K562 (cell line): ENCODE measurements at regions not wholly inside any gene's neighbourhood (a gene's known extent, or its start where the extent isn't known, plus 50 kb on each side); places are given as distances from the start of the nearest gene placed in this dataset.

ENCODE experiments used
- ATAC-seq: fragments of 200-7000 bp; cut with Tn5 transposase; 3 replicates; pipeline ENCODE4 v1.9.1; 2020; ENCODE audit warnings: moderate library complexity
- BruUV-seq: library from RNA; stranded (reverse); fragments of 400-500 nt; replicated peaks from 2 replicates; lab custom pipeline; 2021; lab: Mats Ljungman, UMichigan
- CTCF ChIA-PET: fragments of 300-600 bp; formaldehyde crosslinking; extraction: SDS; loops from one replicate; lab custom pipeline; 2021; ENCODE audit warnings: low intra/inter-chr PET ratio; lab: Yijun Ruan, JAX
- POLR2A ChIA-PET: fragments of 300-600, 350-650 bp; sonication (Branson Sonifier 250); formaldehyde crosslinking; extraction: SDS; loops from one replicate; lab custom pipeline; 2021; ENCODE audit warnings: antibody characterized with exemption, inconsistent platforms; lab: Yijun Ruan, JAX
- DNase-seq, 4 experiments: peaks; one replicate each; pipeline versions ENCODE4 v3.0.0 to v3.0.0-alpha.2; 2011 to 2018; ENCODE audit warnings: low spot score in 3 of 4, mixed read lengths in 3 of 4; ENCODE audit errors: extremely low read depth in 1 of 4
- FAIRE-seq: peaks from 2 replicates; lab custom pipeline; 2011; peaks lifted over from hg19 to GRCh38; lab: Jason Lieb, UNC
- H2AFZ ChIP-seq: 2 replicates; pipeline ENCODE4 v1.6.0; 2011; ENCODE audit warnings: low read depth, low read length, control low read depth, inconsistent platforms
- H3K27ac ChIP-seq: fragments of 200-600 bp; 3 replicates; pipeline ENCODE4 v1.8.0; 2011; ENCODE audit warnings: low read depth, mild to moderate bottlenecking, control low read depth, inconsistent platforms, low read length, moderate library complexity, mixed read lengths; ENCODE audit errors: extremely low read depth
- H3K27me3 ChIP-seq, 2 experiments: fragments of 300-600 bp in 1 of 2; 2 replicates in 1 of 2; 3 replicates in 1 of 2; pipeline versions ENCODE4 v1.6.0 to v1.8.0; 2011; ENCODE audit warnings: inconsistent platforms in 2 of 2, low read length in 2 of 2, mild to moderate bottlenecking in 1 of 2, mixed read lengths in 1 of 2, moderate library complexity in 1 of 2; ENCODE audit not compliant: control insufficient read depth in 2 of 2, insufficient read depth in 2 of 2
- H3K36me3 ChIP-seq: fragments of 300-600 bp; 3 replicates; pipeline ENCODE4 v1.8.0; 2011; ENCODE audit warnings: mild to moderate bottlenecking, low read length, inconsistent platforms; ENCODE audit not compliant: control insufficient read depth, insufficient read depth
- H3K4me1 ChIP-seq, 2 experiments: fragments of 200-600 bp in 1 of 2; replicated peaks in 1 of 2; 2 replicates in 1 of 2; 3 replicates in 1 of 2; pipeline versions ENCODE4 v1.5.1 to v1.8.0; 2011; ENCODE audit warnings: inconsistent platforms in 2 of 2, low read length in 2 of 2, mild to moderate bottlenecking in 1 of 2, mixed read lengths in 1 of 2, moderate library complexity in 1 of 2; ENCODE audit not compliant: control insufficient read depth in 2 of 2, insufficient read depth in 2 of 2
- H3K4me2 ChIP-seq: 2 replicates; pipeline ENCODE4 v1.6.1; 2011; ENCODE audit warnings: low read length, control low read depth, inconsistent platforms, mixed read lengths; ENCODE audit not compliant: insufficient read depth
- H3K4me3 ChIP-seq: fragments of 200-600 bp; sonication (generic), shearing (Covaris generic); 2 replicates; pipeline ENCODE4 v1.5.1; 2016; ENCODE audit warnings: control low read depth, inconsistent platforms
- H3K79me2 ChIP-seq: fragments of 200-600 bp; 3 replicates; pipeline ENCODE4 v1.8.0; 2011; ENCODE audit warnings: low read length, inconsistent platforms; ENCODE audit not compliant: control insufficient read depth, insufficient read depth
- H3K9ac ChIP-seq, 2 experiments: 2 replicates each; pipeline versions ENCODE4 v1.6.0 to v1.6.1; 2011; ENCODE audit warnings: low read depth in 2 of 2, low read length in 2 of 2, control low read depth in 1 of 2, inconsistent platforms in 1 of 2, mild to moderate bottlenecking in 1 of 2, mixed read lengths in 1 of 2; ENCODE audit not compliant: insufficient read depth in 1 of 2
- H3K9me1 ChIP-seq: one replicate; pipeline ENCODE4 v1.6.0; 2011; ENCODE audit warnings: inconsistent platforms, mild to moderate bottlenecking, low read length, moderate library complexity; ENCODE audit not compliant: control insufficient read depth, insufficient read depth
- H3K9me3 ChIP-seq: replicated peaks from 2 replicates; pipeline ENCODE4 v1.5.1; 2011; ENCODE audit warnings: low read depth, low read length, inconsistent platforms; ENCODE audit not compliant: control insufficient read depth, insufficient read depth
- H4K20me1 ChIP-seq: replicated peaks from 2 replicates; pipeline ENCODE4 v1.6.1; 2011; ENCODE audit warnings: low read length, inconsistent platforms, mixed read lengths; ENCODE audit not compliant: control insufficient read depth, insufficient read depth
- CHCHD3 ChIP-seq: fragments of 250-450 bp; sonication (Bioruptor Pico); IDR thresholded peaks from 2 replicates; pipeline ENCODE4 v2.1.2; 2022; ENCODE audit warnings: mild to moderate bottlenecking
- CHD2 ChIP-seq: IDR thresholded peaks from 2 replicates; pipeline ENCODE4 v1.6.1; 2011; ENCODE audit warnings: low read depth, low read length
- GABPA ChIP-seq: fragments of 200-800 bp; sonication (Bioruptor generic); conservative IDR thresholded peaks from 2 replicates; pipeline ENCODE4 v1.6.1; 2016; ENCODE audit warnings: low read depth, missing genetic modification characterization, missing compliant biosample characterization
- GATAD2A ChIP-seq: fragments of 450-650 bp; IDR thresholded peaks from 2 replicates; pipeline ENCODE4 v1.6.1; 2017
- HDAC3 ChIP-seq: fragments of 450-650 bp; IDR thresholded peaks from 2 replicates; pipeline ENCODE4 v1.6.1; 2018; ENCODE audit warnings: borderline replicate concordance, mild to moderate bottlenecking, moderate library complexity; ENCODE audit not compliant: partially characterized antibody
- HIVEP1 ChIP-seq: fragments of 250-450 bp; sonication (Bioruptor Pico); IDR thresholded peaks from 2 replicates; pipeline ENCODE4 v1.4.0; 2020; ENCODE audit warnings: mild to moderate bottlenecking
- MAZ ChIP-seq, 2 experiments: fragments of 450-650 bp in 1 of 2; sonication (generic) in 1 of 2; formaldehyde crosslinking; IDR thresholded peaks in 1 of 2; conservative IDR thresholded peaks in 1 of 2; 2 replicates each; pipeline versions ENCODE4 v1.4.0 to v1.5.0; 2020; ENCODE audit warnings: mild to moderate bottlenecking in 1 of 2, missing genetic modification reagents in 1 of 2
- NONO ChIP-seq, 2 experiments: fragments of 200-400 bp in 1 of 2; fragments of 450-650 bp in 1 of 2; formaldehyde crosslinking in 1 of 2; IDR thresholded peaks; 2 replicates each; pipeline ENCODE4 v1.6.1; 2017; ENCODE audit warnings: low read depth in 2 of 2, mild to moderate bottlenecking in 2 of 2, moderate library complexity in 2 of 2, low read length in 1 of 2
- RBM39 ChIP-seq: fragments of 200-400 bp; formaldehyde crosslinking; optimal IDR thresholded peaks from 2 replicates; pipeline ENCODE3; 2018; ENCODE audit warnings: low read depth, low read length
- TEAD4 ChIP-seq, 2 experiments: sonication (generic) in 1 of 2; formaldehyde crosslinking in 1 of 2; IDR thresholded peaks; 2 replicates each; pipeline versions ENCODE4 v1.6.1 to v1.8.0; 2012 to 2022; ENCODE audit warnings: borderline replicate concordance in 1 of 2, inconsistent platforms in 1 of 2, low read length in 1 of 2, mild to moderate bottlenecking in 1 of 2, missing genetic modification reagents in 1 of 2
- TRIM28 ChIP-seq: fragments of 450-650 bp; IDR thresholded peaks from 2 replicates; pipeline ENCODE4 v1.6.1; 2017
- ZBED1 ChIP-seq: IDR thresholded peaks from 2 replicates; pipeline ENCODE4 v1.6.1; 2014
- ZC3H8 ChIP-seq: fragments of 450-650 bp; IDR thresholded peaks from 2 replicates; pipeline ENCODE4 v1.6.1; 2017
- ZNF75A ChIP-seq: fragments of 450-650 bp; formaldehyde crosslinking; IDR thresholded peaks from 2 replicates; pipeline ENCODE4 v1.4.0; 2020; ENCODE audit warnings: mild to moderate bottlenecking
- WGBS: fragments of 100-300 bp; shearing (Covaris generic); methylation state at CpG from one replicate; pipeline ENCODE4 v1.1.6; 2016; ENCODE audit warnings: low coverage, mixed read lengths; ENCODE audit not compliant: insufficient coverage; ENCODE audit errors: missing lambda C conversion rate; 5-methylcytosine and 5-hydroxymethylcytosine counted together
- in situ Hi-C: fragments of 300-500 bp; cut with MboI; formaldehyde crosslinking; loops from 4 replicates; pipeline ENCODE4 v1.15.0; 2018; ENCODE audit warnings: inconsistent platforms, mixed read lengths
- intact Hi-C: fragments of 100-400 bp; cut with micrococcal nuclease; formaldehyde crosslinking; loops from 2 replicates; pipeline ENCODE4 v1.14.2; 2022
- TF ChIP-seq, protein P1 (sequence below): IDR thresholded peaks from 2 replicates; pipeline ENCODE4 v1.6.1; 2011; ENCODE audit warnings: borderline replicate concordance, low read depth, mild to moderate bottlenecking, moderate library complexity, low read length; ENCODE audit not compliant: insufficient read depth, poor library complexity, severe bottlenecking
- TF ChIP-seq, protein P2 (sequence below), 2 experiments: IDR thresholded peaks; 2 replicates each; pipeline ENCODE4 v1.6.1; 2012; ENCODE audit warnings: improper control_type of control experiment in 2 of 2, low read depth in 2 of 2, low read length in 2 of 2, borderline replicate concordance in 1 of 2
- TF ChIP-seq, protein P3 (sequence below), 2 experiments: fragments of 250-450 bp in 1 of 2; fragments of 450-650 bp in 1 of 2; sonication (Bioruptor Pico) in 1 of 2; IDR thresholded peaks; 2 replicates each; pipeline versions ENCODE4 v1.6.1 to v1.8.0; 2016 to 2021; ENCODE audit warnings: mild to moderate bottlenecking in 2 of 2, moderate library complexity in 2 of 2, missing compliant biosample characterization in 1 of 2, missing genetic modification characterization in 1 of 2

DNA sequence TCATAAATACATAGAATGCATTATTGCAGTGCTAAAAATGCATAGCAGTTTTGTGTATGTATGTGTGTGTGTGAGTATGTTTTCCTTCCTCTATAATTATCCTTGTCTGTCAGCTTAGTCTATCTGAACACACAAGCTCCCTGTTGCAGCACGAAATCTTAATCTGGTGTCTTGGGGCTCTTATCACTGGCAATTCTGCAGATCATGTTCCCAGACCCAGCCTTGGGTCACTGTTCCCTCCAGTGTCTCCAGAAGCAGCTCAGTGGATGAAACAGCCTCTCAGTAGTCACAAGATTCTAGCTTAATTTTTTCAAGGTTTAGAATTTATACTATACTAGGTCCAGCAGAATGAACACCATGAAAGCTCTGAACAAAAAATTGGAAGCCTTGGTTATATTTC lies 777.9 kb downstream of the MRPL39 start:
- H3K9me1 ChIP-seq = no peaks in the 10 kb centered on the region
- intact Hi-C loops = no loop called here
- BruUV-seq = no TSS peak
- no peaks in the 10 kb centered on the region for H3K27me3 ChIP-seq
- no peak overlapping the region for H2AFZ ChIP-seq
- POLR2A ChIA-PET = no interaction called here
- no peaks in the 10 kb centered on the region for H3K79me2 ChIP-seq
- FAIRE-seq = no peak
- no peaks in the 10 kb centered on the region for H3K4me1 ChIP-seq
- CTCF ChIA-PET = no interaction called here
- ATAC-seq = no peak
- WGBS = 0% methylated on average over 1 of the region's 1 CpG
- H3K4me3 ChIP-seq = no peak overlapping the region
- TF ChIP-seq HIVEP1 (CRISPR knock-in tag) (no peak), GATAD2A (no peak), TRIM28 (no peak), CHCHD3 (CRISPR knock-in tag) (no peak), TEAD4 (IDR thresholded peaks at IDR 0.05; ENCODE audit: low read length) (no peak), TEAD4 (CRISPR knock-in tag; IDR thresholded peaks at IDR 0.05; ENCODE audit: borderline replicate concordance) (no peak), ZBED1 (no peak), NONO (IDR thresholded peaks at IDR 0.05; ENCODE audit: low read depth in 2 of 2, low read length in 1 of 2) (no peak), HDAC3 (no peak), ZNF75A (CRISPR knock-in tag) (no peak), CHD2 (no peak), GABPA (tag) (no peak), ZC3H8 (no peak), RBM39 (no peak), MAZ (CRISPR knock-in tag; conservative IDR thresholded peaks at IDR 0.05 in 1 of 2, IDR thresholded peaks at IDR 0.05 in 1 of 2) (no peak)
- TF ChIP-seq, protein P1, sequence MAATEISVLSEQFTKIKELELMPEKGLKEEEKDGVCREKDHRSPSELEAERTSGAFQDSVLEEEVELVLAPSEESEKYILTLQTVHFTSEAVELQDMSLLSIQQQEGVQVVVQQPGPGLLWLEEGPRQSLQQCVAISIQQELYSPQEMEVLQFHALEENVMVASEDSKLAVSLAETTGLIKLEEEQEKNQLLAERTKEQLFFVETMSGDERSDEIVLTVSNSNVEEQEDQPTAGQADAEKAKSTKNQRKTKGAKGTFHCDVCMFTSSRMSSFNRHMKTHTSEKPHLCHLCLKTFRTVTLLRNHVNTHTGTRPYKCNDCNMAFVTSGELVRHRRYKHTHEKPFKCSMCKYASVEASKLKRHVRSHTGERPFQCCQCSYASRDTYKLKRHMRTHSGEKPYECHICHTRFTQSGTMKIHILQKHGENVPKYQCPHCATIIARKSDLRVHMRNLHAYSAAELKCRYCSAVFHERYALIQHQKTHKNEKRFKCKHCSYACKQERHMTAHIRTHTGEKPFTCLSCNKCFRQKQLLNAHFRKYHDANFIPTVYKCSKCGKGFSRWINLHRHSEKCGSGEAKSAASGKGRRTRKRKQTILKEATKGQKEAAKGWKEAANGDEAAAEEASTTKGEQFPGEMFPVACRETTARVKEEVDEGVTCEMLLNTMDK = no peak
- TF ChIP-seq, protein P2, sequence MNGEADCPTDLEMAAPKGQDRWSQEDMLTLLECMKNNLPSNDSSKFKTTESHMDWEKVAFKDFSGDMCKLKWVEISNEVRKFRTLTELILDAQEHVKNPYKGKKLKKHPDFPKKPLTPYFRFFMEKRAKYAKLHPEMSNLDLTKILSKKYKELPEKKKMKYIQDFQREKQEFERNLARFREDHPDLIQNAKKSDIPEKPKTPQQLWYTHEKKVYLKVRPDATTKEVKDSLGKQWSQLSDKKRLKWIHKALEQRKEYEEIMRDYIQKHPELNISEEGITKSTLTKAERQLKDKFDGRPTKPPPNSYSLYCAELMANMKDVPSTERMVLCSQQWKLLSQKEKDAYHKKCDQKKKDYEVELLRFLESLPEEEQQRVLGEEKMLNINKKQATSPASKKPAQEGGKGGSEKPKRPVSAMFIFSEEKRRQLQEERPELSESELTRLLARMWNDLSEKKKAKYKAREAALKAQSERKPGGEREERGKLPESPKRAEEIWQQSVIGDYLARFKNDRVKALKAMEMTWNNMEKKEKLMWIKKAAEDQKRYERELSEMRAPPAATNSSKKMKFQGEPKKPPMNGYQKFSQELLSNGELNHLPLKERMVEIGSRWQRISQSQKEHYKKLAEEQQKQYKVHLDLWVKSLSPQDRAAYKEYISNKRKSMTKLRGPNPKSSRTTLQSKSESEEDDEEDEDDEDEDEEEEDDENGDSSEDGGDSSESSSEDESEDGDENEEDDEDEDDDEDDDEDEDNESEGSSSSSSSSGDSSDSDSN (IDR thresholded peaks at IDR 0.05; ENCODE audit: borderline replicate concordance in 1 of 2, low read depth in 2 of 2, low read length in 2 of 2) = no peak
- TF ChIP-seq, protein P3, sequence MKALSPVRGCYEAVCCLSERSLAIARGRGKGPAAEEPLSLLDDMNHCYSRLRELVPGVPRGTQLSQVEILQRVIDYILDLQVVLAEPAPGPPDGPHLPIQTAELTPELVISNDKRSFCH (CRISPR knock-in tag; IDR thresholded peaks at IDR 0.05) = no peak
- TF ChIP-seq, protein P3 (tag; IDR thresholded peaks at IDR 0.05) = no peak
- in situ Hi-C loops = no loop called here
- no peak for DNase-seq
- no peak overlapping the region for H3K9ac ChIP-seq
- H3K27ac ChIP-seq = no peak overlapping the region
- no peaks in the 10 kb centered on the region for H4K20me1 ChIP-seq
- H3K9me3 ChIP-seq = no peaks in the 10 kb centered on the region; the same call in none of the 2 replicates
- no peak overlapping the region for H3K4me2 ChIP-seq
- H3K36me3 ChIP-seq = no peaks in the 10 kb centered on the region
